ENCODE measurements at regions not wholly inside any gene's neighbourhood (a gene's known extent, or its start where the extent isn't known, plus 50 kb on each side); places are given as distances from the start of the nearest gene placed in this dataset.
"Not testable (repeated sequence)": the region's sequence is repeated elsewhere in the genome, so short reads cannot be mapped to it uniquely, and the experiment has no call there.

DNA sequence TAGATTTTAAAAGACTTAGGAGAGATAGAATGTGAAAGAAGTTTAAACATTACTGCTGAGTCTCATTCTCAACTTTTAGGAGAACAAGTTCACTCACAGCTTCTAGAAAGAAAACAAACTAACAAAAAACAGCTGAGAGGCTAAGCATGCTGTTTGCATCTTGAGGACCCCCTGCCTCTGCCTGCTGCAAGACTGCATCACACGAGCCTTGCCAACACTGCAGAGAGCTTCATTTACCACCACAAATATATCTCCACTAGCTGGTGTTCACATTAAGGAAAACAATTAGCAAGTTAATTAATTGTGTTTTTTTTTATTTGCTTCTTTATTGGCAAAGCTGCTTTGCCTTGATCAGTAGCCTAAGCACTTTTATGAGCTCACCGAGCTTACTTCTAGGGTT is 336.6 kb upstream of the KIAA1217 start:
- no peak for DNase-seq (ENCODE audit: low read depth)

DNA sequence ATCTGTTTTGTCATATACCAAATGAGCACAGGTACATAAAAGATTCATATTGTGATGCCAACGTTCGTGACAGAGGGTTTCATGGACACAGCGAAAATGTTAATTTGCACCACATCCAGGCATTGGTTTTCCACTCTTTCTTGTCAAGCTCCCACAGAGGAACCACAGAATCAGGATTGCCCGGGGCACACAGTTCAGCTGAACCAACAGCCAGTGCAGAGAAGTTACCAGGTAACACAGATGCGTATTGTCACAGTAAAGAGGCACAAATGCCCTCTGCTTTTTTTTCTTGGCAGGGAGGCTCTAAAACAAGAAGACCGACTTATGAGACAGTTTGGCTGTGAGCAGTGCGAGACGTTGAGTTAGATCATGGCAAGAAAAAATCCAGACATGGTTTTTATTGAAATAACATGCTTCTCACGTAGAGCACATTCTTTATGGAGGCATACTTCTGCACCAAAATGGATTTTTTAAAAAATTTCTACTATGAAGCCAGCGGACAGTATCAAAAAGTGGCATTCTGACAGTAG is 331.1 kb upstream of the KIAA1217 start:
- DNase-seq (ENCODE audit: low read depth): no peak

DNA sequence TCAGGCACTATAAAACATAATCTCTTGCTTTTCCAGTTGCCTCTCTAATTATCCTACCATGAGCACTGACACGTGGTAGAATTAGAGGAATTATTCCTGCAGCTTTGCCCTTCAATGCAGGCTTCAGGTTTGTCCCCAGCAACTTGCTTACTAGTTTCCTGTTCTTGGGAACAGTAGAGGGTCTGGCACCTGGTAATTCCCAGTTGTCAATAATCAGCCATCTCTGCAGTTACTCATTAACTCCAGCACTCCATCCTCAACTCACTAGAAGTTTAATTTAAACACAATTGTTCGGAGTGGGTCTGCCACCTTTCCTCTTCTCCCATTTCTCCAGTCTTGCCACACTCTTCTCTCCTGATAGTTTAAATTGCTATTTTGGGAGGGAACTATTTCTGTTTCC is 324.3 kb upstream of the KIAA1217 start:
- DNase-seq (ENCODE audit: low read depth): no peak

DNA sequence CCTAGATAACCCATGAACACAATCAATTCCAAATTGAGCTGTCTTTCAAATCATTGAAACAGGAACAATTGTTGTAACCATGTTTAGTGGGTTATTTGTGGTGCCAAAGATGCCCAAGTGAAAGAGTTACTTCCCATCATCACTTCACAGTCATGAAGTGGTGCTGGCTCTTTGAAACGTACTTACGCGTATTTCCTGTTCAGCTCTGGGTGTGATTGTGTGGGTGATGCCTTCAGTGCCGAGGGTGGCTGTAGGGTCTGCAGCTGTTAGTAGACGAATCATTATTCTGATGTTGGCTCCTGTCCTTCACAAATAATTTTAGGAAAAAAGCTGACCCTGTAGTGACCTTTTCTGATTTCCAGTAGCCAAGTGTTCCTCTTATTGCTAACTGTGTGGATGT is 323.1 kb upstream of the KIAA1217 start:
- no peak for DNase-seq (ENCODE audit: low read depth)

DNA sequence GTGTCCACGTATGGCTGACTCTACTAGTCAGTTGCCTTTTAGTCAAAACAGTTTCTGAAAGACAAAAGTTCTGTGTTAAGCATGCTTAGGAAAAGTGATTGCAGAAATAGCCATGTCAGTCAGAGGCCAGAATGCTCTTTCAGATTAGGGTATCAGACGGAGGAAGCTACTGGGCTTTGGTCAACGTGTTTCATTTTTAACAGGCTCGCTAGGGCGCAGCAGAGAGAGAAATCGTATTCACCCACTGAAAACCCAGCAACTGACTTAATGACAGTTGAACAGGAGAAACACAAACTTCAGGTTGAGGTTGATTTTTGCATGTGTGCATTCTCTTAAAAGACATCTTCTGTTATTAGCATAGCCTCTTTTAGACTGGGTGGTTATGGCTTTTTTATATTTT is 322.6 kb upstream of the KIAA1217 start:
- DNase-seq (ENCODE audit: low read depth): no peak

DNA sequence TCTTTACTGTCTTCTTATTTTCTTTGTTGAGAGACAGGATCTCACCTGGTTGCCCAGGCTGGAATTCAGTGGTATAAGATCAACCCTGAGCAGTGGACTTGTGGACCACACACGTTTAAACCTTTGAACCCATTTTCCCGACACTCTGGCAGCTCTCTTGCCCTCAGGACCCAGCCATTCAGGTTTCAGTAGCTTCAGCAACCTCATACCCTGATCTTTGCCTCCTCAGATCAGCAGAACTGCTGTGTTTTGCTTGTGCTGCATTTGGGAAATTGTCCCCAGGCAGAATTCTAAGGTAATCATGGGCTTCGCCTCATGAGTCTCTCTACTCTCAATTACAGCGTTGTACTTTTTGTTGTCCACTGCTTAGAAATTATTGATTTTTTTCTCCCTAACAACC is 317.6 kb upstream of the KIAA1217 start:
- DNase-seq (ENCODE audit: low read depth): no peak

DNA sequence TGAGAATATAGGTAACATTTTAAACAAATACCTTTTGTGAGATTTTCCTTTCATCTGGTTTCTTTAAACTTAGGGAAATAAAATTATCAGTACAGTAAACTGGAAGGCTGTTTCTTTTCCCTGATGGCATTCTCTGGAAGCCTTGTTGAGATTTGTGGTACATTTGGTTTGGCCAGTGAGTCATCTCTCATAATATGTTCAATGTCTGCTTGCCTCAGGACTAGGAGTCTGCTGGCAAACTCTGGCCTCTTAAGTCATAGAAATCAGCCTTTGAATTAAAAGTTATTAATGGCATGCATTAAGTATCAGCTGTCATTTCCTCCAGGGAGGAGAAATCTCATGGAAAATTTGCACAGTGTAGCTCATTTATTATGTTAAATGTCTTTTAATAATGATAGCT is 316.6 kb upstream of the KIAA1217 start:
- no peak for DNase-seq (ENCODE audit: low read depth)

DNA sequence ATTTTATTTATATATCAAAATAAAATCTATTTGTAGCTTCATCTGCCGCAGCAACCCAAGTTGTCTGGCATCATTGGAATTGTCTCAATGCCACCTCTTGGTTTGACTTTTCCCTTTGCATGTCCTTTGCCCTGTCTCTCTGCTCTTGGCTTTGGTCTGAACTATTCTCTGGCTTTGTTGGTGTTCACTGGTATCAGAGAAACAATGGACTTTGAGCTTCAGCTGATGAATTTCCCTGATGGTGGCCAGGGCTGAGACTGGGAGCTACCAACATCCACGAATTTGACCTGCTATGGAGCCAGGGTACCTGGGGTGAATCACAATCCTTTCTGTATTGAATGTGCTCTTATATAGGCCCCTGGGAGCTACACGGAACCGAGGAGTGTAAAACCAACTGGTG is 311.7 kb upstream of the KIAA1217 start:
- DNase-seq (ENCODE audit: low read depth): no peak

DNA sequence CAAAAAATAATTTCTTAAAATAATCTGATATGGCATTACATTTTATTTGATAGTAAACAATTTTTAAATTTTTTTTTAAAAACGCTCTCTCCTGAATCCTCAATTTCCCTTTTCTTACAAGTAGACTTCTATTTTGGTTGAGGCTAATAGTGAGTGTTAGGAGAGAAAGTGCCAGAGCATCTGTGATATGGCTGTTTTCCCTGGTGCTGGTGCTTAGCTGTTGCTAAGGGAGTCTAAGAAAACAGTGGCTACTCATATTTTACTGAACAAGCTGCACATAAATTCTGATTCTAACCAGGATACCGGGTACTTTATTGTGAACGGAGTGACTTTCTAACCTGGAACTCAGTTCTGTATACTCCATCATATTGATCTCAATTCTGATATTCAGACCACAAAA is 311.1 kb upstream of the KIAA1217 start:
- DNase-seq (ENCODE audit: low read depth): no peak

DNA sequence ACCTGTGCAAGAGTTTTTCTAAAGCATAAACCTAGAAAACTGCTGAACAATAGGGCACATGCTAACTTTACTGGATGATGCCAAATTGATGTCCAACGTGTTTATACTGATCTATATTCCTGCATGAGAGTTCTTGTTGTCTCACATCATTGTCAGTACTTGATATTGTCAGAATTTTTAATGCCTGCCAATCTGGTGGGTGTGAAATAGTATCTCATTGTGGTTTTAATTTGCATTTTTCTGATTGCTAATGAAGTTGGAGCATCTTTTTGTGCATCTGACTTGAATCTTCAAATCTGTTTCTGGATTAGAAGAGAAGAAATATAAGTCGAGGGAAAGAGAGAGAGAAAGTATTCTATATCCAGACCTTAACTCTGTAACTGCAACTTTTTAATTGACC is 309.8 kb upstream of the KIAA1217 start:
- DNase-seq (ENCODE audit: low read depth): no peak

DNA sequence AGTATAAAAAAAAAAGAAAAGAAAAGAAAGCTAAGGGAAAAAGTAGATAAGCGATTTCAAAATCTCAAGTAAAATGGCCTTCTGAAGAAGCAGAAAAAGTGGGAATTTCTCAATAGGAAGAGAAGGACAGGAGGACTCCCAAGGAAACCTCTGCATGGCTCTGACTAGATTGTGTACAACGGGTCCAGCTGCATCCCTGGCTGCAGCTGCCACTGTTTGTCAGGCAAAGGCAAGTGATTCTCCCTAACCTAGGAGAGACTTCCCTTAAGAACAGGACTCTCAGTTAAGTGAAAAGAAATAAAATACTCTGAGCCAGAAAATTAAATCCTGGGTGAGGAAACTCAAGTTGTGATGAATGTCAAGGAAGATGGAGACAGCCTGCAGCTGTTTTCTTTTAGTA is 298.6 kb upstream of the KIAA1217 start:
- DNase-seq (ENCODE audit: low read depth): no peak

DNA sequence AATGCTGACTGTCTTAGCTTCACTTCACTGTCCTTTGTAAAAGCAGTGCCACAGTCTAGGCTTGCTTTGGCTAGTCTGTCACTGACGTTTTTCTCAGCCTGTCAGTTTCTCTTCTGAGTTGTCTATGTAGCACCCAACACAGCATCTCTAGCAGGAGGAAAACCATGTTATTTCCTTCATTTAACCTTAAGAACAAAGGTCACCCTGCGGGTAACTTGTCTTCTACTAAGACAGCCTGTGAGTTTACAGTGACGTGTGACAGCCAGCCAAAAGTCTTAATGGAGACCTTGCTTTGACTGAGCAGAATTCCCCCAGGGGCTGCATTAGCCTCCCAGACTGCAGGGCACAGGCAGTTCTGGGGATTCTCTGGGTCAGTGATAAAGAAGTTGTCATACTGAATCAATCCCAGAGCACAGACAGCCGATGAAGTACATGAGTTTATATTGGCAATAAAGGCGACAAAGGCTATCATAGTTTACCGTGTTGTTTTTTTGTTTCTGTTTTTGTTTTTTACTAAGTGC is 296.0 kb upstream of the KIAA1217 start:
- DNase-seq (ENCODE audit: low read depth): no peak

DNA sequence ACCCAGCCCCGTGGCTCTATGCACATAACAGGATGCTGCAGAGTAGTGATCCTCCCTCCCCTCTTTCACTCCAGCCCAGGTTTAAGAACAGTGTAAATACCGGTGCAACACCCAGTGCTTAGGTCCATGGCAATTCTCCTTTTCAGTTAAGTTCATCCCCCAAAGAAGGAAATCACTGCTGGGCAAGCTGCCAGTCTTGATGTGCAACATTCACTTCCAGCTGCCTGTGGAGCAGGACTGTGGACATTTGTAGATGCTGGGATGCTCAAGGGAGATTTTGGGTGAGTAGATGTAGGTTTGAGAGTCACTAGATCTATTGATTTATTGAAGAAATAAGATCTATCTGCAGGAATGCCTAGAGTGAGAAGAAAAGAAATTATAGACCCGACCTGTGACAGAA is 294.3 kb upstream of the KIAA1217 start:
- DNase-seq (ENCODE audit: low read depth): no peak

DNA sequence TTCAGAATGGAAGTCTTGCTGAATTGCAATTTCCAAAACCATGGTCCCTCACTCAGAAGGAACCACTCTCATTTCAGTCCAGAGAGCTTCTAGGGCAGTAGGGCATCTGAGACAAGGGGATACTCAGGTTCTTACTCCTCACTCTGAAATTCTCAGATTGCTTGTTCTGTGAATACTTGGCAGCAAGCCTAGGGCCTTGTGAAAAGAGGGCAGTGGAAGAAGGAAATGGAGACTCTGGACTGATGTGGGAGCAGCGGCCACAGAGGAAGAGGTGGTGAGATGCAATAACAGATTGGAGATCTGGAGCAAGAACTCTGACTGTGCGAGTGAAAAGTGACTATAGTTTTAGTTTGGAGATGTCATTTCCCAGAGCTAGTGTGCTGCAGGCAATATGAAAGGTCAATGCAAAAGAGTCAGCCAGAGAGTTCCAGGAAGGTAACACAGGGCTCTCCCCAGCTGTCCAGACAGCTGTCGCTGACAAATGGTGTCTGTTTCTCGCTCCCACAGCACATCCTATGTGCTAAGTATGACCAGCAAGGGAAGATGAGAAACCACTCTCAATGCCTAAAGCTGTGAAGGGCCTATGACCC is 291.6 kb upstream of the KIAA1217 start:
- DNase-seq (ENCODE audit: low read depth): no peak

DNA sequence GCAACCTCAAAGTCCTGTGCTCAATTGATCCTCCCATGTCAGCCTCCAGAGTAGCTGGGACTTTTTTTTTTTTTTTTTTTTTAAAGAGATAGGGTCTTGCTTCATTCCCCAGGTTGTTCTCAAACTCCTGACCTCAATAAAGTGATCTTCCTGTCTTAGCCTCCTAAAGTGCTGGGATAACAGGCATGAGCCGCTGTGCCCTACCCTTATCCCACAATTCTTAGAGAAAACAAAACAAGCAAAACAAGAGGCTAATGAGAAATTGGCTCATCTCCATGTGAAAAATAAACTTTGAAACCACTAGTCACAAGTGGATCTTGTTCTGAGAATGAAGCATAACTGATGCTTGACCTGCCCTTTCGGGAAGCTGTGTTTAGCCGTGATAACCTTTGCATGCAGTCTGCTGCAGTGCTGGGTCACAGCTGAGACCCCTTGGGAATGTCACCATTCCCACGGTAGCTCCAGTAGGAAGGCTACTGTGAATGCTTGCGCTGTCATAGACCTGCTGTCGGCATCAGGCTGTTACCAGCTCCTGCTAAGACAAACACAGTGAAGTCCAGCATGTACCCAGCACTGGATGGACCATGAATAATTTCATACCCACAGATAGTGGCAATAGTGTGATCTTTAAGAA is 290.7 kb upstream of the KIAA1217 start:
- no peak for DNase-seq (ENCODE audit: low read depth)

DNA sequence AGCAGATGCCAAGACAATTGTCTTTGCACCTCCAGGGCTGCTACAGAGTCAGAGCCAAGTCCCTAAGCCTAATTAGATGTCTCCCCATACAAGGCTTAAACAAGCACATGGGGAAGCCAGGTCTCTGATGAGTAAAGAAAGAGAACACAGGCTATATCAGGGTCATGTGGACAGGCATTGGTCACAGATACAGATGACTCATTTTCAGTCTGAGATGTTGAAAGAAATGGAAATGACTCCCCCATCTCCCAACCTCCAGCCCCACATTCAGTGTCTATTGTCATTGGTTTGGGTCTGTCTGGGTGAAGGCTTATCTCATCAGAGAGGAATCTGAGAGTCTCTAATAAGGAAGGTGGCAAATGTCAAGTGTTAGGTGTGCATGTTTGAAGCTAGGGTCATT is 290.1 kb upstream of the KIAA1217 start:
- no peak for DNase-seq (ENCODE audit: low read depth)

DNA sequence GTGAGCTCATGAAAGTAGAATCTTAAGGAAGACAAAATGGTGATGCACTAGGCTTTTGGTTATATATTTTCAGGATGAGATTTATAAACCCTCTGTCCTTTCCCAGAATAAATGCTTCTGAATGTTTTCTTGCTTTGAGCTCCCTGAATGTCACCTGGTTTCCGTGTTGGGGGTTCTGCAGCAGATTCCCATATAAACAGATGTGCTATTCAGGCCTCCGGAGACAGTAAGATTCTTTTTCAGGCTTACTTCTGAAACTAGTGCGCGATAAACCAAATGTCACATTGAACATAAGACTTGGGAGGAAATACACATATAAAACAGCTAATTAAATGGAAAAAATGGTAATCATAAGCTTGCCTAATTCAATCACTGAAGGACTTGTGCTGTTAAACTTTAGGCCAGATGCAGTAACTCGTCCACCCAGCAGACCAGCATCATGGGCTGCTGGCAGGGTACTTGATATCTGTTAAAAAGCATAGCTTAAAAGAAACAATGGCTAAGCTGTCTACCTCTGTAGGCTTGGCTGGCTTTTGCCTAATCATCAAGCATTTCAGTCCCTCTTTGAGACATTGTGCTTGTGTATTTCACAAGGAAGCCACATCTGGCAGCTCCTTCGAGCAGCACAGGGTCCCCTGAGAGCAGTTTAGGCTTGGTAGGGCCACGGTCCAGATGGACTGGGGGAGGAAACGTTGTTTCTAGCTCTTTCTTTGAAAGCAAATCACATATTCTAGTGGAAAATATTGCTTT is 281.2 kb upstream of the KIAA1217 start:
- no peak for DNase-seq (ENCODE audit: low read depth)

DNA sequence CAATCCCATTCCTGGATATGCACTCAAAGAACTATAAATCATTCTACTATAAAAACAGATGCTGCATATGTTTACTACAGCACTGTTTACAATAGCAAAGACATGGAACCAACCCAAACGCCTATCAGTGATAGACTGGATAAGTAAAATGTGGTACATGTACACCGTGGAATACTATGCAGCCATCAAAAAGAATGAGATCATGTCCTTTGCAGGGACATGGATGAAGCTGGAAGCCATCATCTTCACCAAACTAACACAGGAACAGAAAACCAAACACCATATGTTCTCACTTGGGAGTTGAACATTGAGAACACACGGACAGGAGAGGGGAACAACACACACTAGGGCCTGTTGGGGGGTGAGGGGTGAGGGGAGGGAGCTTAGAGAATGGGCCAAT is 274.9 kb upstream of the KIAA1217 start:
- not testable (repeated sequence) for DNase-seq (ENCODE audit: low read depth)

DNA sequence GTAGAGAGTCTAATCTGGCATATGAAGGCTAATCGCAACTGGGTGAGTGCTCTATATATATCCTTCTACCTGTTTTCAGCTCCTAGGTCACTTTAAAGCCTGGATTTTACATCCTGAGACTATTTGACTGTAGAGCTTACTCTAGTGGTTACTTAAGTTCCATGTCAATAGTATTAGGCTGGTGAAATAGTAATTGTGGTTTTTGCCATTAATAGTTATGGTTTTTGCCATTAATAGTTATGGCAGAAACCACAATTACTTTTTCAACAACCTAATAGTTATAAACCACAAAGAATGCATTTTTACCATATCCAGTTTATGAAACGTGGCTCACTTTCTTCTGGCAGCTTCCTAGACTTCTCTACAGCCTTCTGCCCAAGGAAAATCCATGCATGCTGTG is 263.1 kb upstream of the KIAA1217 start:
- DNase-seq (ENCODE audit: low read depth): no peak

DNA sequence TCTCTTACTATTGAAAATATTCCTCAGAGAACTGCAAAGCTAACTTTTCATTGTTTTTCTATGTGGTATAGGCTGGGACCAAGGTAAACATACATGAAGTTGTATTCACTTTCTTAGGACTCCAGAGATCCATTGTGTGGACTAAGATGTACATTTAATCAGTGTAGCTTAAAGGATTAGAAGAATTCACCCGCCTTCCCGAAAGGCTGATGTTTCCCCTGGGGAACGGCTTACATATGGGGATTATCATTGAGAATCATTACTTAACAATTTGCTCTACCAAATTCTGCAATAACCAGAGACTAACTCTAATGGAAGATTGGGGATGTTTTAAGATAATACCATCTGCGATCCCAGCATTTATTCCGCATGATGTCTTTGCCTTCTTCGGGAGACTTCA is 257.1 kb upstream of the KIAA1217 start:
- no peak for DNase-seq (ENCODE audit: low read depth)

DNA sequence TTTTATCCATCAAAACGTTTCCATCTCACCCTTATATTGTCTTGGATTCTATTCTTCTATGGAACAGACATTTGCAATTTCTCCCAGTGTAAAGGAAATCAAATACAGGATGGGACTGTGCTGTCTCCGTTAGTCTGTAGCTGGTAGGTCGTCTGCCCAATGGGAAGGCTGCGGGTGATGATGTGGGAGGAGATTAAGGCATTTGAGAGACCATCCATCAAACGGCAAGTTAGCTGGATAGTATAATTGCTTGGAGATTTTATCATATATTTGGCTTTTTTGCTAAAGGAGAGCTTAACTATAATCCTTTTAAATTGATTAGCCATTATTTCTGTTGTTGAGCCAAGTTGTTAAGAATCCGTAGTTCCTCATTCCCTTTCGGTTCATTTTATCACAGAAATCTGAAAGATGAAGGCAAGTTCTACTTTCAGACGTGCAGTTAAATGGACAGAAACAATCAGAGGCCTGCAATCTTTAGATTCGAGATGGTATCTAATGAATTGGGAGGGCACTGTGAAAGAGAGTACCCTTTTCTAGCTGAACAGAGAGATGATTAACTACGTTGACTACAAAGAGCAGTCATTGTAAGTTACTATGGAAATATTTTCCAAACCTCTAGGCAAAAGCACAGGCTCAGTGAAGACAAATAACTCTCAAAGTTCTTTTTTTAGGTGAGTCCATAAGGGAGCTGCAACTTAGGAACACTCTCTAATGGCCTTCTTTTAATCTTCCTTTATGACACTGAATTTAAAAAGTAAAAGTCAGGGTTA is 253.3 kb upstream of the KIAA1217 start:
- DNase-seq (ENCODE audit: low read depth): no peak

DNA sequence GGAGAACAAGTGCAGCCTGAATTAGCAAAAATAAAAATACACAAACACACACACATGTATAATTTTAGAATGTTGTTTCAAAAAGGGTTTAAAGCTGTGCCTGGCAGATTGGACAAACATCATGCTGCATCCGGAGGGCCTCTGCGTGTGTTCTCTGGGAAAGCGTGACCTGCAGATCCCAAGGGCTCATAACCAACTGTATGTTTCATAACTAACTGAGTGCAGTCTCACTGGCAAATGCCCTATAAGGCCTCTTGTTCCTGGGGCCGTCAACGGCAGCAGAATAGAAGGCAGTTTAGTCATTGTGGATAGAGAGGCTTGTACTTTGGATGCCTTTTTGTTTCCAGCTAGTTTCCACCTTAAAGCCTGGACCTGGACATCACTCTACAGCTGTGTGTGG is 243.8 kb upstream of the KIAA1217 start:
- no peak for DNase-seq (ENCODE audit: low read depth)

Data from stimulated activated CD8-positive, alpha-beta memory T cell treated with anti-CD3 and anti-CD28 coated beads, Interleukin-4, amount 100 ng/mL, for 24 hours (primary cell).